ENCODE measurements at regions not wholly inside any gene's neighbourhood (a gene's known extent, or its start where the extent isn't known, plus 50 kb on each side); places are given as distances from the start of the nearest gene placed in this dataset.

DNA sequence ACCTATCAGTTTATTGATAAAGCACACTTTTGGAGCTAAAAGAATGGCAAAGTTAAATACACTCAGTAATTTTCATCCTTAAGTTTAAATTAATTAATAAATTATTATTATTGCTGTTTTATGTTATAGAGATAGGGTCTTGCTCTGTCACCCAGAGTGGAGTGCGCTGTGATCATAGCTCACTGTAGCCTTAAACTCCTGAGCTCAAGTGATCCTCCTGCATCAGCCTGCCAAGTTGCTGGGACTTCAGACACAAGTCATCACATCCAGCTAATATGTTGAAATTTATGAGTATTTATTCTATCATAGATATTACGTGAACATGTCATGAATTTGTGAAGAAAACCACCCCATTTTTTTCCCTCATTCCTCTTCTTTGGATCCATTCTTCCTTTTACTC, 64.2 kb downstream of the GJA1 start:
- Mint-ChIP-seq H3K27me3 (no peaks in the 10 kb centered on the region), H3K4me1 (no peaks in the 10 kb centered on the region), H3K9me3 (ENCODE audit: low read depth) (no peaks in the 10 kb centered on the region), H3K36me3 (no peaks in the 10 kb centered on the region), H3K27ac (no peak overlapping the region), H3K4me3 (no peak overlapping the region)
- DNase-seq, result no peak
- no peak for ATAC-seq
- CTCF ChIA-PET, result interaction anchor here (0.6 kb wide), 1 partner anchor 92 kb away, joined by 3 read pairs; no protein-coding TSS in a partner anchor

DNA sequence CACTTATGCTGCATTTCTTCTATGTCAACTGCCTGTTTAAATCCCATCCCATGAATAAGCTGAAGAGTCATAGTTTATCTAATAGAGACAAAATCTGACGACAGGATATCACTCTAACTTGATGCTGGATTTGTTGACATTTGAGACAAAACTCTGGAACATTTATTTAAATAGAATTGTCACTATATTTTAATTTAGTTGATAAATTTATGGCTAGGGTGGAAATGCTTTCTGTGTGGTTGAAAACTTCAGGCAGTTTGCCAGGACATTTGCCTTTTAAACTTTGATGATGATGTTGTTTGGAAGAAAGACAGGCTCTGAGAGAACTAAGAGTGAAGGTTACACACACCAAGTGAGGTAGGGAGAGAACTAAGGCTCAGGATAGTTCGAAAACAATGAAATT, 68.1 kb downstream of the GJA1 start:
- CTCF ChIA-PET, result no interaction called here
- ATAC-seq (no peak), DNase-seq (no peak)
- Mint-ChIP-seq H3K36me3 (no peaks in the 10 kb centered on the region), H3K9me3 (ENCODE audit: low read depth) (no peaks in the 10 kb centered on the region), H3K27ac (no peak overlapping the region), H3K4me1 (no peaks in the 10 kb centered on the region), H3K27me3 (no peaks in the 10 kb centered on the region), H3K4me3 (no peak overlapping the region)

DNA sequence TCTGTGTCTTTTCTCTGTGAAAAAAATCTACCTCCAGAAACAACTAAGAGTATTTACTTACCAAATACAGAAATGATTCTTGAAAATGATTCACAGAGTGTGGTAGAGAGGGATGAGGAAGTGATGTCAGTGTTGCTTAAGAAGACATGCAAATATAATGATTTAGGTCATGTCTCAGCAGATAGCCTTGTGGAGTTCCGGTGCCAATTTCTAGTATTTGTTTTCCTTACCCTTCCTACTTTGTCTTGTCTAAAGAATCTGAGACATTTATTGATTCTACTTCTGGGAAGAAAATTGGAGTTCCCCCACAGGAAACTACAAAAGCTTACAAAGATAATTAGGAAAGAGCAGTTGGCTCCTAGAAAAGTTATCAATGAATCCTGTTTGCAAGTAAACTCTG, 68.8 kb downstream of the GJA1 start:
- ATAC-seq, result no peak

DNA sequence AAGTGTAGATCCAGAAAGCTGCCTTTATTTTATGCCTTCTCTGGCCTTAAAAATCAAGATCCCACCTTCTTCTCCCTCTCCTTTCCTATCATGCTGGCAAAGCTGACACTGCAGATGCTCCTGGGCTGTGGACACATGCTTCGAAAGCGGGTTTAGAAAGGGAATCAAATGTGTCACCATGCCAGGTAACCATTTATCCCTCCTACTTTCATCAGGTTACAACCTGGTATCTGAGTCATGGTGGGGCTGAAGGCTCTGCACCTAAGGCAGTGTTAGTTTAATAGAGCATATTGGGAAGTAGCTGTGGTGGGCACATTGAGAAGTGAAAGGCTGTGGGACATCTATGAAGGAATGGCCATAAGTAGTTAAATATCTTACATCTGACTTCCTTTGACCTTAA, 69.8 kb downstream of the GJA1 start:
- DNase-seq (no peak), ATAC-seq (no peak)
- H3K36me3 Mint-ChIP-seq, result no peaks in the 10 kb centered on the region
- no peaks in the 10 kb centered on the region for H3K27me3 Mint-ChIP-seq
- no peaks in the 10 kb centered on the region for H3K9me3 Mint-ChIP-seq (ENCODE audit: low read depth)
- H3K4me1 Mint-ChIP-seq, result no peaks in the 10 kb centered on the region
- no peak overlapping the region for H3K27ac Mint-ChIP-seq
- H3K4me3 Mint-ChIP-seq, result no peak overlapping the region
- CTCF ChIA-PET, result no interaction called here

More for the DNA sequence above, 68.8 kb downstream of the GJA1 start:
- no peak overlapping the region for H3K4me3 Mint-ChIP-seq
- H3K36me3 Mint-ChIP-seq, result no peaks in the 10 kb centered on the region
- no peak overlapping the region for H3K27ac Mint-ChIP-seq
- no peaks in the 10 kb centered on the region for H3K9me3 Mint-ChIP-seq (ENCODE audit: low read depth)
- no peaks in the 10 kb centered on the region for H3K4me1 Mint-ChIP-seq
- no peak for DNase-seq
- CTCF ChIA-PET, result no interaction called here
- no peaks in the 10 kb centered on the region for H3K27me3 Mint-ChIP-seq

GRCh38 chr6:121506761-121507754, 71.6 kb downstream of the GJA1 start:
- H3K4me1 Mint-ChIP-seq, result no peaks in the 10 kb centered on the region
- H3K36me3 Mint-ChIP-seq, result no peaks in the 10 kb centered on the region
- no peak overlapping the region for H3K27ac Mint-ChIP-seq
- no peaks in the 10 kb centered on the region for H3K9me3 Mint-ChIP-seq (ENCODE audit: low read depth)
- no peaks in the 10 kb centered on the region for H3K27me3 Mint-ChIP-seq
- ATAC-seq (no peak), DNase-seq (no peak)
- CTCF ChIA-PET, result no interaction called here
- H3K4me3 Mint-ChIP-seq, result no peak overlapping the region

GRCh38 chr6:121510568-121511177, 75.2 kb downstream of the GJA1 start:
- Mint-ChIP-seq H3K27ac (no peak overlapping the region), H3K9me3 (ENCODE audit: low read depth) (no peaks in the 10 kb centered on the region), H3K4me3 (no peak overlapping the region), H3K36me3 (no peaks in the 10 kb centered on the region), H3K4me1 (no peaks in the 10 kb centered on the region), H3K27me3 (no peaks in the 10 kb centered on the region)
- CTCF ChIA-PET, result no interaction called here
- DNase-seq (no peak), ATAC-seq (no peak)

GRCh38 chr6:121515630-121516265, 80.3 kb downstream of the GJA1 start:
- Mint-ChIP-seq H3K36me3 (no peaks in the 10 kb centered on the region), H3K27ac (no peak overlapping the region), H3K27me3 (no peaks in the 10 kb centered on the region), H3K4me1 (no peaks in the 10 kb centered on the region), H3K9me3 (ENCODE audit: low read depth) (no peaks in the 10 kb centered on the region), H3K4me3 (no peak overlapping the region)
- CTCF ChIA-PET, result no interaction called here
- ATAC-seq (no peak), DNase-seq (no peak)

DNA sequence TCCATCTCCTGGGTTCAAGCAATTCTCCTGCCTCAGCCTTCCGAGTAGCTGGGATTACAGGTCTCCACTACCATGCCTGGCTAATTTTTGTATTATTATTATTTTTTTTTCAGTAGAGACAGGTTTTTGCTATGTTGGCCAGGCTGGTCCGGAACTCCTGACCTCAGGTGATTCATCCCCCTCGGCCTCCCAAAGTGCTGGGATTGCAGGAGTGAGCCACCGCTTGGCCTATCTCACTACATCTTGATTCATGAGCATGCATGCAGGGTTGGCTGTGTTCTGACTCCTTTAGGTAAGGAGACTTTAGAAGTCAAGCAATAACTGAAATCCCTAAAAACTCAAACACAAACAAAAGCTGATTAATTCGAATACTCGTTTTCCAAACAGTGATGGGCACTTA, 80.9 kb downstream of the GJA1 start:
- H3K27ac Mint-ChIP-seq, result no peak overlapping the region
- no peaks in the 10 kb centered on the region for H3K4me1 Mint-ChIP-seq
- no peaks in the 10 kb centered on the region for H3K27me3 Mint-ChIP-seq
- H3K36me3 Mint-ChIP-seq, result no peaks in the 10 kb centered on the region
- DNase-seq, result no peak
- no peak for ATAC-seq
- no peaks in the 10 kb centered on the region for H3K9me3 Mint-ChIP-seq (ENCODE audit: low read depth)
- no peak overlapping the region for H3K4me3 Mint-ChIP-seq
- CTCF ChIA-PET, result no interaction called here

GRCh38 chr6:121520337-121521163, 85.1 kb downstream of the GJA1 start:
- no peak for DNase-seq
- no peaks in the 10 kb centered on the region for H3K4me1 Mint-ChIP-seq
- H3K4me3 Mint-ChIP-seq, result no peak overlapping the region
- no peaks in the 10 kb centered on the region for H3K36me3 Mint-ChIP-seq
- CTCF ChIA-PET, result no interaction called here
- no peaks in the 10 kb centered on the region for H3K9me3 Mint-ChIP-seq (ENCODE audit: low read depth)
- no peak overlapping the region for H3K27ac Mint-ChIP-seq
- H3K27me3 Mint-ChIP-seq, result no peaks in the 10 kb centered on the region
- no peak for ATAC-seq

DNA sequence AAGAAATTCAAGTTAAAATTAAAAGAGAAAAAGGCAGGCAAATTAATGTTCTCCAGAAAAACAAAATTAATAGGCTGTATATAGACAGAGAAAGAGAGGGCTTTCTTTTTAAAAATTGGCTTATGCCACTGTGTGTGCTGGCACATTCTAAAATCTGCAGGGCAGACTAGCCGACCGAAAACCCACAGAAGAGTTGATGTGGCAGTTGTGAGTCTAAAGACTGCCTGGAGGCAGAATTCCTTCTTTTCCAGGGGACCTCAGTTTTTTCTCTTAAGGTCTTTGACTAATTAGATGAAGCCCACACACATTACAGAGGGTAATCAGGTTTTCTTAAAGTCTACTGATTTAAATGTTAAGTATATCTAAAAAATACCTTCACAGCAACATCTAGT, 85.7 kb downstream of the GJA1 start:
- no peaks in the 10 kb centered on the region for H3K4me1 Mint-ChIP-seq
- no peak overlapping the region for H3K27ac Mint-ChIP-seq
- no peak for ATAC-seq
- no peaks in the 10 kb centered on the region for H3K36me3 Mint-ChIP-seq
- no peaks in the 10 kb centered on the region for H3K27me3 Mint-ChIP-seq
- no peaks in the 10 kb centered on the region for H3K9me3 Mint-ChIP-seq (ENCODE audit: low read depth)
- CTCF ChIA-PET, result no interaction called here
- no peak for DNase-seq
- H3K4me3 Mint-ChIP-seq, result no peak overlapping the region

DNA sequence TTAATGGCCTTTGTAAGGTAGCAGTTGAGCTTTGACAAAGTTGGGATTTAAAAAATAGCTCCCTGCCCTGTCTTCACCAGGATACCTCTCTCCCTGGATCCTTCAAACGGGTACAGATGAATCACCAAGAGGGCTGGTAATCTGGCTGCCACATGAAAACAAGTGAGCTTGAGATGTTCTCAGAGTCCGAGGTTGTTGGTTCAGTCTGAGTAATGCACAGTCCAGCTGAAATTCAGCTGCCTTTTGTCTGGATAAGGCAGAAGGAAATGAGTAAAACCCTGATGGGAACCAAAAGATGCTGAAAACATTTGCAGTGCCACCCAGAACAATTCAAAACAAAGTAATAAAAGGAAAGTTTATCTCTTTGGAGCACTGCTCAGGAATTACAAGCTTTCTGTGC, 86.8 kb downstream of the GJA1 start:
- Mint-ChIP-seq H3K36me3 (no peaks in the 10 kb centered on the region), H3K4me3 (no peak overlapping the region), H3K27ac (no peak overlapping the region), H3K9me3 (ENCODE audit: low read depth) (no peaks in the 10 kb centered on the region), H3K4me1 (no peaks in the 10 kb centered on the region), H3K27me3 (no peaks in the 10 kb centered on the region)
- CTCF ChIA-PET, result no interaction called here
- no peak for ATAC-seq
- DNase-seq, result no peak

DNA sequence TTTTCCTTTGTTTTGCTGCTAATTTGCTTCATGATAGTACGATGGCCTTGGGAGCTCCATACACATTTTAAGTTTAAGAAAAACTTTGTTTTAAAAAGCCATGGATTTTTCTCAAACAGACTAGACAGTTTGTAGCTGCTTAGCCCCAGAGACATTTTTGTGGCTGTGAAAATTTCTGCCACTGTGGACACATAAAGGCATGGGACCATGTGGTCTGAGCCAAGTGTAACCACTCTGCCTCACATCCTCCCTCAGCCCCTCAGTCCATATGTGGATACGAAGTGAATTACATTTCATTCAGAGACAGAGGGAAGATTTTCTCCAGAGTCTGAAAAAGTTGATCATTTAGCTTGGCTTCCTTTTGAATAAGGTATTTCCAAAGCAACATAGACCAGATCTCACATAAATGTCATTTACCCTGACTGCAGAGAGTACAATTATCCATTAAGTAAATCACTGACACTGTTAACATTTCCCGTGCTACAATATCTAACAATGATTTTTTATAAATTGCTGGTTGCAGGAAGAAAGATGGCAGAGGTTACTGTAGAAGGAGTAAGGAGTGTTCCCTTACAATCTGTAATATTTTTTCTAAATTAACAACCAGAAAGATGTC, 87.4 kb downstream of the GJA1 start:
- Mint-ChIP-seq H3K27me3 (no peaks in the 10 kb centered on the region), H3K4me1 (no peaks in the 10 kb centered on the region), H3K36me3 (no peaks in the 10 kb centered on the region), H3K4me3 (no peak overlapping the region), H3K9me3 (ENCODE audit: low read depth) (no peaks in the 10 kb centered on the region), H3K27ac (no peak overlapping the region)
- CTCF ChIA-PET, result no interaction called here
- DNase-seq (no peak), ATAC-seq (no peak)

GRCh38 chr6:121523628-121524027, 88.2 kb downstream of the GJA1 start:
- H3K4me1 Mint-ChIP-seq, result no peaks in the 10 kb centered on the region
- CTCF ChIA-PET, result no interaction called here

More at GRCh38 chr6:121523628-121524027, 88.2 kb downstream of the GJA1 start:
- Mint-ChIP-seq H3K36me3 (no peaks in the 10 kb centered on the region), H3K27ac (no peak overlapping the region), H3K9me3 (ENCODE audit: low read depth) (no peaks in the 10 kb centered on the region), H3K27me3 (no peaks in the 10 kb centered on the region), H3K4me3 (no peak overlapping the region)
- ATAC-seq (no peak), DNase-seq (no peak)

All from activated CD8-positive, alpha-beta memory T cell treated with anti-CD3 and anti-CD28 coated beads, Interleukin-2, amount 10 ng/mL, durations not matched to agents 7 days and 5 days (primary cell).